Kidney (tissue), 13 donors: ENCODE measurements at regions not wholly inside any gene's neighbourhood (a gene's known extent, or its start where the extent isn't known, plus 50 kb on each side); places are given as distances from the start of the nearest gene placed in this dataset.
"Not testable (repeated sequence)": the region's sequence is repeated elsewhere in the genome, so short reads cannot be mapped to it uniquely, and the experiment has no call there.

Source experiments
- DNase-seq, 5 donors: peaks; one replicate each; pipeline ENCODE4 v3.0.0-alpha.2; 2013 to 2020
- FAIRE-seq: peaks from 2 replicates; lab custom pipeline; 2012; peaks lifted over from hg19 to GRCh38; lab: Jason Lieb, UNC
- H3K27ac ChIP-seq, 2 donors: one replicate each; pipeline ENCODE4 v1.7.0; 2013; ENCODE audit warnings: low read depth in 2 of 2, low read length in 2 of 2, inconsistent platforms in 1 of 2
- H3K27me3 ChIP-seq: one replicate; pipeline ENCODE4 v1.7.1; 2013; ENCODE audit warnings: low read length, inconsistent platforms; ENCODE audit not compliant: control insufficient read depth, insufficient read depth
- H3K36me3 ChIP-seq, 3 donors: one replicate each; pipeline versions ENCODE4 v1.7.0 to v1.7.1; 2013; ENCODE audit warnings: low read length in 3 of 3, control low read depth in 1 of 3, inconsistent platforms in 1 of 3; ENCODE audit not compliant: insufficient read depth in 3 of 3, control insufficient read depth in 2 of 3
- H3K4me1 ChIP-seq, 3 donors: one replicate each; pipeline versions ENCODE4 v1.7.0 to v1.7.1; 2013; ENCODE audit warnings: low read length in 3 of 3, inconsistent platforms in 1 of 3, low read depth in 1 of 3; ENCODE audit not compliant: control insufficient read depth in 2 of 3, insufficient read depth in 2 of 3
- H3K4me3 ChIP-seq, 3 donors: one replicate each; pipeline versions ENCODE4 v1.7.0 to v1.8.1; 2013; ENCODE audit warnings: low read length in 3 of 3, control low read depth in 1 of 3, inconsistent platforms in 1 of 3
- H3K9ac ChIP-seq, 3 donors: one replicate each; pipeline versions ENCODE4 v1.7.0 to v1.7.1; 2013; ENCODE audit warnings: low read length in 3 of 3, control low read depth in 1 of 3, inconsistent platforms in 1 of 3
- H3K9me3 ChIP-seq, 3 donors: one replicate each; pipeline versions ENCODE4 v1.7.0 to v1.7.1; 2013; ENCODE audit warnings: low read length in 3 of 3, control low read depth in 1 of 3, inconsistent platforms in 1 of 3; ENCODE audit not compliant: control insufficient read depth in 2 of 3, insufficient read depth in 1 of 3
- CTCF ChIP-seq: IDR thresholded peaks from 3 replicates; pipeline ENCODE4 v1.5.1; 2012; ENCODE audit warnings: mild to moderate bottlenecking, moderate library complexity, borderline replicate concordance; ENCODE audit not compliant: insufficient read depth; ENCODE audit errors: extremely low read depth
- intact Hi-C: fragments of 100-400 bp; cut with DNase I; formaldehyde crosslinking; loops from one replicate; pipeline ENCODE4 v1.11.1; 2022
- donor health status: control.
- donor health status: control.
- donor health status: control.
- donor health status: control.
- donor health status: control.
- donor health status: DM: yes; HTN: yes; CAD: no.
- donor health status: Normal renal cell carcinoma (clear cell type).

GRCh38 chr1:104322131-104322530, 572.4 kb downstream of the AMY1C start:
- FAIRE-seq: no peak
- no peak for TF ChIP-seq CTCF

GRCh38 chr1:104329278-104329677, 579.6 kb downstream of the AMY1C start:
- Histone ChIP-seq H3K9ac (no peak overlapping the region), H3K27me3 (no peaks in the 10 kb centered on the region), H3K9me3 (no peaks in the 10 kb centered on the region), H3K4me3 (no peak overlapping the region), H3K4me1 (no peaks in the 10 kb centered on the region), H3K27ac (no peak overlapping the region), H3K36me3 (no peaks in the 10 kb centered on the region)
- no peak for TF ChIP-seq CTCF
- no peak for DNase-seq
- intact Hi-C loops: no loop called here
- FAIRE-seq: no peak

More at GRCh38 chr1:104322131-104322530, 572.4 kb downstream of the AMY1C start:
- intact Hi-C loops: no loop called here
- Histone ChIP-seq H3K9me3 (no peaks in the 10 kb centered on the region), H3K4me1 (no peaks in the 10 kb centered on the region), H3K36me3 (no peaks in the 10 kb centered on the region), H3K9ac (no peak overlapping the region), H3K27ac (no peak overlapping the region), H3K27me3 (no peaks in the 10 kb centered on the region), H3K4me3 (no peak overlapping the region)
- no peak for DNase-seq

- no peaks in the 10 kb centered on the region for H3K4me1 ChIP-seq
- TF ChIP-seq CTCF: no peak
- intact Hi-C loops: no loop called here
- DNase-seq (no peak), FAIRE-seq (no peak)
- no peak overlapping the region for H3K9ac ChIP-seq
- no peaks in the 10 kb centered on the region for H3K9me3 ChIP-seq
- H3K27ac ChIP-seq: no peak overlapping the region
- no peaks in the 10 kb centered on the region for H3K27me3 ChIP-seq
- H3K4me3 ChIP-seq: no peak overlapping the region
- H3K36me3 ChIP-seq: no peaks in the 10 kb centered on the region
These were observed 582.1 kb downstream of the AMY1C start for GRCh38 chr1:104331763-104332162.

GRCh38 chr1:104337927-104338326, 588.2 kb downstream of the AMY1C start:
- intact Hi-C loops, FAIRE-seq: not testable (repeated sequence)

More at GRCh38 chr1:104337927-104338326, 588.2 kb downstream of the AMY1C start:
- not testable (repeated sequence) for DNase-seq, H3K27ac ChIP-seq, H3K4me3 ChIP-seq, H3K9ac ChIP-seq, H3K27me3 ChIP-seq, H3K9me3 ChIP-seq, H3K36me3 ChIP-seq, H3K4me1 ChIP-seq
